VCaP (cell line): ENCODE measurements at regions not wholly inside any gene's neighbourhood (a gene's known extent, or its start where the extent isn't known, plus 50 kb on each side); places are given as distances from the start of the nearest gene placed in this dataset.
A peak's percentile ranks its signal among the peaks of the same experiment; 100 is the strongest.

Experiments
- H3K27ac ChIP-seq: fragments of 450-650 bp; 2 replicates; pipeline ENCODE4 v1.5.1; 2017
- CTCF ChIP-seq: fragments of 450-650 bp; conservative IDR thresholded peaks from 2 replicates; pipeline ENCODE4 v1.5.1; 2017; ENCODE audit warnings: mild to moderate bottlenecking, moderate library complexity

GRCh38 chr3:6119367-6119766 lies 741.5 kb upstream of the GRM7 start:
- peak overlapping the region; percentile 29 for H3K27ac ChIP-seq
- no peak for TF ChIP-seq CTCF

GRCh38 chr3:6120786-6121185 lies 740.1 kb upstream of the GRM7 start:
- TF ChIP-seq CTCF = no peak
- no peak overlapping the region for H3K27ac ChIP-seq

GRCh38 chr3:6124875-6125274 lies 736.0 kb upstream of the GRM7 start:
- no peak for TF ChIP-seq CTCF

GRCh38 chr3:6125520-6125919 lies 735.4 kb upstream of the GRM7 start:
- H3K27ac ChIP-seq = peak overlapping the region; percentile 80
- no peak for TF ChIP-seq CTCF

More at GRCh38 chr3:6124875-6125274, 736.0 kb upstream of the GRM7 start:
- H3K27ac ChIP-seq = peak overlapping the region; percentile 80

GRCh38 chr3:6132684-6133432 lies 728.1 kb upstream of the GRM7 start:
- H3K27ac ChIP-seq = no peak overlapping the region
- no peak for TF ChIP-seq CTCF

GRCh38 chr3:6142707-6143106 lies 718.2 kb upstream of the GRM7 start:
- no peak for TF ChIP-seq CTCF
- no peak overlapping the region for H3K27ac ChIP-seq

- no peak for TF ChIP-seq CTCF
- no peak overlapping the region for H3K27ac ChIP-seq
These were observed 713.0 kb upstream of the GRM7 start for GRCh38 chr3:6147883-6148282.
